ENCODE measurements at regions not wholly inside any gene's neighbourhood (a gene's known extent, or its start where the extent isn't known, plus 50 kb on each side); places are given as distances from the start of the nearest gene placed in this dataset.

GRCh38 chr6:164020142-164020541 is 605.6 kb downstream of the QKI start (continued):
- TF ChIP-seq MLX (CRISPR knock-in tag; IDR thresholded peaks at IDR 0.05): no peak
- no peak for TF ChIP-seq TCF7L2 (IDR thresholded peaks at IDR 0.05; ENCODE audit: low read depth, low read length)
- TF ChIP-seq ZNF777 (CRISPR knock-in tag; IDR thresholded peaks at IDR 0.05): no peak

- no peaks in the 10 kb centered on the region for H4K20me1 ChIP-seq (ENCODE audit: insufficient read depth, low read length)
- no peak overlapping the region for H2AFZ ChIP-seq (ENCODE audit: low read length)
- no peaks in the 10 kb centered on the region for H3K9me3 ChIP-seq (ENCODE audit: low read length)
- H3K9ac ChIP-seq (ENCODE audit: insufficient read depth, low read depth, low read length): no peak overlapping the region
- no peak overlapping the region for H3K4me2 ChIP-seq (ENCODE audit: low read depth, low read length)
- H3K27me3 ChIP-seq (ENCODE audit: control insufficient read depth in 1 of 2, insufficient read depth in 2 of 2, low read length in 2 of 2): peaks cover 0 to 9% of the 10 kb centered on the region in 2 experiments; a peak in 1 of 5 replicates
- no peak for DNase-seq (ENCODE audit: low spot score)
- no peaks in the 10 kb centered on the region for H3K36me3 ChIP-seq (replicated peaks in 1 of 2; ENCODE audit: control insufficient read depth in 1 of 2, insufficient read depth in 2 of 2, low read length in 2 of 2)
- no peaks in the 10 kb centered on the region for H3K4me1 ChIP-seq (ENCODE audit: insufficient read depth, low read length)
- 0% methylated on average over 4 of the region's 4 CpGs for WGBS (ENCODE audit: low lambda C conversion rate)
- ChIA-PET CTCF (ENCODE audit: low intra/inter-chr PET ratio, low total read pairs) (no interaction called here), POLR2A (no interaction called here)
- no peak overlapping the region for H3K4me3 ChIP-seq (replicated peaks in 1 of 3; ENCODE audit: insufficient read depth in 1 of 3, low read depth in 2 of 3, low read length in 3 of 3)
- no peaks in the 10 kb centered on the region for H3K79me2 ChIP-seq (ENCODE audit: insufficient read depth, low read length)
- FAIRE-seq: no peak
- no peak for ATAC-seq
- in situ Hi-C loops (cut with HindIII; ENCODE audit: extremely low pct_ligation_motif_present, low pct_unique_long_range_greater_than_20kb): no loop called here
- no TSS peak for BruUV-seq (replicated peaks)
- H3K27ac ChIP-seq (ENCODE audit: extremely low read length, insufficient read depth, low read length): no peak overlapping the region
- intact Hi-C loops (cut with micrococcal nuclease; ENCODE audit: unreplicated experiment): no loop called here
- TF ChIP-seq FOXP4 (CRISPR knock-in tag; IDR thresholded peaks at IDR 0.05) (no peak), KLF11 (CRISPR knock-in tag; IDR thresholded peaks at IDR 0.05) (no peak), HNRNPL (IDR thresholded peaks at IDR 0.05; ENCODE audit: low read depth, low read length) (no peak), ZFYVE20 (CRISPR knock-in tag; IDR thresholded peaks at IDR 0.05; ENCODE audit: borderline replicate concordance, low read depth) (no peak), ZNF619 (CRISPR knock-in tag; IDR thresholded peaks at IDR 0.05) (no peak)
These were observed 603.6 kb downstream of the QKI start for GRCh38 chr6:164018133-164018532.

Measured in HepG2 (cell line).